Endothelial cell of umbilical vein (primary cell): ENCODE measurements at regions not wholly inside any gene's neighbourhood (a gene's known extent, or its start where the extent isn't known, plus 50 kb on each side); places are given as distances from the start of the nearest gene placed in this dataset.

Experiments
- BruUV-seq: library from RNA; stranded (reverse); fragments of 400-500 nt; replicated peaks from 2 replicates; lab custom pipeline; 2021; lab: Mats Ljungman, UMichigan
- CTCF ChIA-PET: fragments of 300-600, 350-600 bp; sonication (Branson Sonifier 250); formaldehyde crosslinking; loops from one replicate; lab custom pipeline; 2021; ENCODE audit warnings: antibody characterized with exemption, inconsistent platforms; lab: Charles Lee
- POLR2A ChIA-PET: fragments of 300-600, 350-600 bp; sonication (Branson Sonifier 250); formaldehyde crosslinking; loops from one replicate; lab custom pipeline; 2021; ENCODE audit warnings: antibody characterized with exemption, inconsistent platforms; lab: Charles Lee
- DNase-seq: peaks from one replicate; pipeline ENCODE4 v3.0.0-alpha.2; 2011; ENCODE audit warnings: low read depth, low spot score
- FAIRE-seq: peaks from 2 replicates; lab custom pipeline; 2011; peaks lifted over from hg19 to GRCh38; lab: Jason Lieb, UNC
- H2AFZ ChIP-seq: 2 replicates; pipeline ENCODE4 v1.6.0; 2012; ENCODE audit warnings: low read depth, low read length, control low read depth, inconsistent platforms
- H3K27ac ChIP-seq: 2 replicates; pipeline ENCODE4 v1.5.1; 2011; ENCODE audit warnings: low read depth, mild to moderate bottlenecking, control low read depth, low read length, moderate library complexity; ENCODE audit not compliant: insufficient read depth
- H3K27me3 ChIP-seq, 2 experiments: 2 replicates each; pipeline versions ENCODE4 v1.6.0 to v1.6.1; 2011; ENCODE audit warnings: low read length in 2 of 2, mixed read lengths in 1 of 2; ENCODE audit not compliant: control insufficient read depth in 2 of 2, insufficient read depth in 2 of 2
- H3K36me3 ChIP-seq, 2 experiments: 2 replicates in 1 of 2; 3 replicates in 1 of 2; pipeline ENCODE4 v1.5.1; 2011; ENCODE audit warnings: low read length in 2 of 2, mild to moderate bottlenecking in 1 of 2, moderate library complexity in 1 of 2; ENCODE audit not compliant: control insufficient read depth in 2 of 2, insufficient read depth in 2 of 2; ENCODE audit errors: extremely low read depth in 1 of 2
- H3K4me1 ChIP-seq: 3 replicates; pipeline ENCODE4 v1.5.1; 2011; ENCODE audit warnings: mild to moderate bottlenecking, low read length; ENCODE audit not compliant: control insufficient read depth, insufficient read depth; ENCODE audit errors: extremely low read depth
- H3K4me2 ChIP-seq: 2 replicates; pipeline ENCODE4 v1.6.1; 2011; ENCODE audit warnings: low read length, control low read depth, mixed read lengths; ENCODE audit not compliant: insufficient read depth
- H3K4me3 ChIP-seq, 3 experiments: fragments of 200-600 bp in 1 of 3; sonication (generic), shearing (Covaris generic) in 1 of 3; replicated peaks in 1 of 3; 2 replicates each; pipeline ENCODE4 v1.5.1; 2011 to 2016; ENCODE audit warnings: control low read depth in 3 of 3, low read length in 3 of 3, mild to moderate bottlenecking in 2 of 3, inconsistent platforms in 1 of 3, low read depth in 1 of 3, moderate library complexity in 1 of 3; ENCODE audit not compliant: insufficient read depth in 1 of 3
- H3K79me2 ChIP-seq: 2 replicates; pipeline ENCODE4 v1.6.0; 2012; ENCODE audit warnings: low read length, inconsistent platforms; ENCODE audit not compliant: control insufficient read depth, insufficient read depth
- H3K9ac ChIP-seq: replicated peaks from 2 replicates; pipeline ENCODE3; 2011; ENCODE audit warnings: low read length, control low read depth; ENCODE audit not compliant: insufficient read depth; ENCODE audit errors: extremely low read depth
- H3K9me1 ChIP-seq: replicated peaks from 3 replicates; pipeline ENCODE4 v1.6.0; 2011; ENCODE audit warnings: mild to moderate bottlenecking, low read length; ENCODE audit not compliant: control insufficient read depth, insufficient read depth; ENCODE audit errors: extremely low read depth
- H3K9me3 ChIP-seq: replicated peaks from 2 replicates; pipeline ENCODE4 v1.5.1; 2012; ENCODE audit warnings: low read length, inconsistent platforms; ENCODE audit not compliant: control insufficient read depth, insufficient read depth
- H4K20me1 ChIP-seq: replicated peaks from 2 replicates; pipeline ENCODE3; 2011; ENCODE audit warnings: mild to moderate bottlenecking, low read length; ENCODE audit not compliant: control insufficient read depth, insufficient read depth; ENCODE audit errors: extremely low read depth
- CTCF ChIP-seq, 2 donors: IDR thresholded peaks; 1 replicate in 1 of 2; 2 replicates in 1 of 2; pipeline ENCODE4 v1.5.1; 2011; ENCODE audit warnings: low read length in 2 of 2, mild to moderate bottlenecking in 2 of 2, moderate library complexity in 2 of 2, control low read depth in 1 of 2, inconsistent platforms in 1 of 2, low read depth in 1 of 2; ENCODE audit not compliant: insufficient read depth in 1 of 2; ENCODE audit errors: extremely low read depth in 1 of 2
- EZH2 ChIP-seq: IDR thresholded peaks from 2 replicates; pipeline ENCODE4 v1.6.1; 2012; ENCODE audit warnings: borderline replicate concordance, low read depth, mild to moderate bottlenecking, moderate library complexity, low read length, inconsistent platforms; ENCODE audit not compliant: severe bottlenecking
- FOS ChIP-seq: IDR thresholded peaks from 2 replicates; pipeline ENCODE4 v1.6.1; 2011; ENCODE audit warnings: mild to moderate bottlenecking, low read length, moderate library complexity, borderline replicate concordance; ENCODE audit not compliant: insufficient read depth
- GATA2 ChIP-seq: IDR thresholded peaks from 2 replicates; pipeline ENCODE4 v1.7.0; 2011; ENCODE audit warnings: low read depth, mild to moderate bottlenecking, moderate library complexity, mixed read lengths, low read length; ENCODE audit not compliant: insufficient read length, insufficient read depth
- JUN ChIP-seq: IDR thresholded peaks from 2 replicates; pipeline ENCODE4 v1.6.1; 2011; ENCODE audit warnings: borderline replicate concordance, low read depth; ENCODE audit not compliant: insufficient read length, insufficient read depth
- MAX ChIP-seq: IDR thresholded peaks from 2 replicates; pipeline ENCODE4 v1.6.1; 2011; ENCODE audit not compliant: insufficient read depth, insufficient read length
- MYC ChIP-seq: IDR thresholded peaks from one replicate; pipeline ENCODE4 v1.6.1; 2011; ENCODE audit warnings: mild to moderate bottlenecking, low read depth, low read length
- POLR2A ChIP-seq: IDR thresholded peaks from 2 replicates; pipeline ENCODE4 v1.6.1; 2012; ENCODE audit warnings: low read depth, mild to moderate bottlenecking, control low read depth, low read length
- POLR2AphosphoS5 ChIP-seq: IDR thresholded peaks from 2 replicates; pipeline ENCODE4 v1.6.1; 2012; ENCODE audit warnings: low read depth, mild to moderate bottlenecking, control low read depth, low read length, moderate library complexity; ENCODE audit not compliant: insufficient read depth
- dilution Hi-C: fragments of 300-500 bp; cut with MboI; formaldehyde crosslinking; loops from one replicate; pipeline ENCODE4 v1.15.0; 2019; ENCODE audit warnings: low sequenced_read_pairs; ENCODE audit not compliant: extremely low pct_ligation_motif_present
- intact Hi-C: fragments of 100-400 bp; cut with micrococcal nuclease; formaldehyde crosslinking; loops from one replicate; pipeline ENCODE4 v1.10.0; 2022

- Histone ChIP-seq H3K27me3 (no peaks in the 10 kb centered on the region), H3K9me3 (no peaks in the 10 kb centered on the region), H4K20me1 (no peaks in the 10 kb centered on the region), H2AFZ (peak overlapping the region; percentile 54), H3K4me3 (no peak overlapping the region), H3K79me2 (no peaks in the 10 kb centered on the region), H3K36me3 (no peaks in the 10 kb centered on the region), H3K9ac (no peak overlapping the region), H3K27ac (peak overlapping the region; percentile 54), H3K4me1 (peaks cover 24% of the 10 kb centered on the region), H3K4me2 (peak overlapping the region; percentile 81), H3K9me1 (no peaks in the 10 kb centered on the region)
- BruUV-seq = TSS peak; percentile 70
- FAIRE-seq = no peak
- no peak for TF ChIP-seq MAX
- ChIA-PET POLR2A (no interaction called here), CTCF (interaction anchor here (0.8 to 1.9 kb wide), 6 partner anchors 12 to 932 kb away, joined by 3 to 8 read pairs (median 5); no protein-coding TSS in a partner anchor)
- dilution Hi-C loops = no loop called here
- intact Hi-C loops = loop anchor here (1.0 to 5.0 kb wide), 4 partner anchors 34 to 106 kb away; no protein-coding TSS in a partner anchor
- DNase-seq = no peak
These were observed 201.6 kb upstream of the TMEM260 start for GRCh38 chr14:56378046-56378445.

GRCh38 chr14:56378475-56378877 lies 201.1 kb upstream of the TMEM260 start:
- peak; percentile 90 for DNase-seq
- H3K9me1 ChIP-seq = no peaks in the 10 kb centered on the region
- H3K9me3 ChIP-seq = no peaks in the 10 kb centered on the region
- peak overlapping the region; percentile 54 for H3K27ac ChIP-seq
- peak overlapping the region; percentile 54 for H2AFZ ChIP-seq
- H3K27me3 ChIP-seq = no peaks in the 10 kb centered on the region
- no peak overlapping the region for H3K4me3 ChIP-seq
- no peaks in the 10 kb centered on the region for H3K36me3 ChIP-seq
- H3K9ac ChIP-seq = no peak overlapping the region
- no TSS peak for BruUV-seq
- ChIA-PET CTCF (interaction anchor here (0.8 to 1.9 kb wide), 6 partner anchors 12 to 932 kb away, joined by 3 to 8 read pairs (median 5); no protein-coding TSS in a partner anchor), POLR2A (no interaction called here)
- TF ChIP-seq POLR2AphosphoS5 (no peak), EZH2 (no peak), POLR2A (no peak), GATA2 (peak; percentile 89), FOS (peak; percentile 98), JUN (peak; percentile 90), MYC (no peak), CTCF (IDR thresholded peaks at IDR 0.05; ENCODE audit: extremely low read depth in 1 of 2, insufficient read depth in 1 of 2, low read depth in 1 of 2, low read length in 2 of 2) (no peak), MAX (no peak)
- peaks cover 24% of the 10 kb centered on the region for H3K4me1 ChIP-seq
- intact Hi-C loops (loop anchor here (1.0 to 5.0 kb wide), 4 partner anchors 34 to 106 kb away; no protein-coding TSS in a partner anchor), dilution Hi-C loops (no loop called here)
- H3K4me2 ChIP-seq = peak overlapping the region; percentile 81
- H3K79me2 ChIP-seq = no peaks in the 10 kb centered on the region
- no peaks in the 10 kb centered on the region for H4K20me1 ChIP-seq
- peak; percentile 89 for FAIRE-seq
